Thoracic aorta (tissue), 2 donors: ENCODE measurements at regions not wholly inside any gene's neighbourhood (a gene's known extent, or its start where the extent isn't known, plus 50 kb on each side); places are given as distances from the start of the nearest gene placed in this dataset.

Experiments used
- ATAC-seq: fragments of 150-250 bp; one replicate; pipeline ENCODE4 v1.8.0; 2017; ENCODE audit warnings: low read depth; ENCODE audit not compliant: insufficient number of reproducible peaks, low FRiP score
- DNase-seq: peaks from one replicate; pipeline ENCODE4 v3.0.0-alpha.2; 2020; ENCODE audit warnings: low spot score
- H3K27ac ChIP-seq, 2 donors: fragments of 200-600 bp; sonication (generic); 1 replicate in 1 of 2; 2 replicates in 1 of 2; pipeline ENCODE4 v1.5.1; 2016; ENCODE audit warnings: mild to moderate bottlenecking in 2 of 2, moderate library complexity in 2 of 2
- H3K27me3 ChIP-seq: fragments of 200-600 bp; sonication (generic); replicated peaks from 2 replicates; pipeline ENCODE4 v1.6.0; 2016; ENCODE audit warnings: mild to moderate bottlenecking; ENCODE audit not compliant: insufficient read depth
- H3K36me3 ChIP-seq: fragments of 200-600 bp; sonication (generic); one replicate; pipeline ENCODE4 v1.5.1; 2016
- H3K4me1 ChIP-seq, 2 donors: fragments of 200-600 bp; sonication (generic); 1 replicate in 1 of 2; 2 replicates in 1 of 2; pipeline versions ENCODE4 v1.5.1 to v1.6.0; 2016; ENCODE audit warnings: low read depth in 2 of 2, mild to moderate bottlenecking in 1 of 2; ENCODE audit not compliant: control insufficient read depth in 1 of 2
- H3K4me3 ChIP-seq: fragments of 200-600 bp; sonication (generic); 2 replicates; pipeline ENCODE4 v1.5.1; 2016; ENCODE audit warnings: mild to moderate bottlenecking
- H3K9me3 ChIP-seq: fragments of 200-600 bp; sonication (generic); 2 replicates; pipeline ENCODE4 v1.5.1; 2016
- TF ChIP-seq, protein P1 (sequence below): fragments of 200-600 bp; sonication (generic); IDR thresholded peaks from one replicate; pipeline ENCODE4 v1.5.1; 2019; ENCODE audit warnings: antibody characterized with exemption

DNA sequence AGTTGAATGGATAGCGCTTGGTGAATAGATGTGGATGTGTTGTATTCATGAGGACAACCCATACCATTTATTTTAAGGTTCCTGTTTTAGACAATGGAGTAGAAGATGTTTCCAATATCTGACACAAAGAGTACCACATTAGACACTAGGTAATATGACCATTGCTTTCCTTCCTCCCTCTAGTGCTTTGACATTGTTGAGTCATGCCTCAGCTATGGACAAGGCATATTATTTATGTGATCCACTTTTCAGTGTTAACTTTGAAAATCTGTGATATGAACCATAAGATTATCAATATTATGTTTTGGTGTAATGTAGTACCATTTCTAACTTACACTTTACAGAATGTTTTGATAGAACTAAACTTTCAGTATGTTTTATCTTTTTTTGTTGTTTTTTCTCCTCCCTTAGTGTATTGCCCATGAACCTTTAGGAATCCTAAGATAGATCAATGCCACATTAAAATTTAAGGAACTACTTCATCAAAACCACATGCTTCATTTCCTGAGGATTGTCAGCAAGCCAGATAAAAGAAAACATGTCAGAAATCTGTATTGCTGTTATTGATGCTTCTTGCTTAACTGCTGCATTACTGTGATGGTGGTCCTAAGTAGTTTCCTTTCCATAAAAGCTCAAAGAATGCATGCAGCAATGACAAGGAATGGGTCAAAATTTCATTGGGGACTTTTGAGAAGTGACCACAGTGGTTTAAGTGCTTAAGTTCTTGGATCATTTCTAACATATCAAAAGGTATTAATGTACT is 105.0 kb downstream of the PCDH7 start:
- Histone ChIP-seq H3K27me3 (no peaks in the 10 kb centered on the region), H3K4me3 (no peak overlapping the region), H3K4me1 (peaks cover 11 to 46% of the 10 kb centered on the region in 2 donors), H3K36me3 (no peaks in the 10 kb centered on the region), H3K9me3 (no peaks in the 10 kb centered on the region), H3K27ac (no peak overlapping the region)
- TF ChIP-seq, protein P1, sequence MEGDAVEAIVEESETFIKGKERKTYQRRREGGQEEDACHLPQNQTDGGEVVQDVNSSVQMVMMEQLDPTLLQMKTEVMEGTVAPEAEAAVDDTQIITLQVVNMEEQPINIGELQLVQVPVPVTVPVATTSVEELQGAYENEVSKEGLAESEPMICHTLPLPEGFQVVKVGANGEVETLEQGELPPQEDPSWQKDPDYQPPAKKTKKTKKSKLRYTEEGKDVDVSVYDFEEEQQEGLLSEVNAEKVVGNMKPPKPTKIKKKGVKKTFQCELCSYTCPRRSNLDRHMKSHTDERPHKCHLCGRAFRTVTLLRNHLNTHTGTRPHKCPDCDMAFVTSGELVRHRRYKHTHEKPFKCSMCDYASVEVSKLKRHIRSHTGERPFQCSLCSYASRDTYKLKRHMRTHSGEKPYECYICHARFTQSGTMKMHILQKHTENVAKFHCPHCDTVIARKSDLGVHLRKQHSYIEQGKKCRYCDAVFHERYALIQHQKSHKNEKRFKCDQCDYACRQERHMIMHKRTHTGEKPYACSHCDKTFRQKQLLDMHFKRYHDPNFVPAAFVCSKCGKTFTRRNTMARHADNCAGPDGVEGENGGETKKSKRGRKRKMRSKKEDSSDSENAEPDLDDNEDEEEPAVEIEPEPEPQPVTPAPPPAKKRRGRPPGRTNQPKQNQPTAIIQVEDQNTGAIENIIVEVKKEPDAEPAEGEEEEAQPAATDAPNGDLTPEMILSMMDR = no peak
- DNase-seq (no peak), ATAC-seq (no peak)

DNA sequence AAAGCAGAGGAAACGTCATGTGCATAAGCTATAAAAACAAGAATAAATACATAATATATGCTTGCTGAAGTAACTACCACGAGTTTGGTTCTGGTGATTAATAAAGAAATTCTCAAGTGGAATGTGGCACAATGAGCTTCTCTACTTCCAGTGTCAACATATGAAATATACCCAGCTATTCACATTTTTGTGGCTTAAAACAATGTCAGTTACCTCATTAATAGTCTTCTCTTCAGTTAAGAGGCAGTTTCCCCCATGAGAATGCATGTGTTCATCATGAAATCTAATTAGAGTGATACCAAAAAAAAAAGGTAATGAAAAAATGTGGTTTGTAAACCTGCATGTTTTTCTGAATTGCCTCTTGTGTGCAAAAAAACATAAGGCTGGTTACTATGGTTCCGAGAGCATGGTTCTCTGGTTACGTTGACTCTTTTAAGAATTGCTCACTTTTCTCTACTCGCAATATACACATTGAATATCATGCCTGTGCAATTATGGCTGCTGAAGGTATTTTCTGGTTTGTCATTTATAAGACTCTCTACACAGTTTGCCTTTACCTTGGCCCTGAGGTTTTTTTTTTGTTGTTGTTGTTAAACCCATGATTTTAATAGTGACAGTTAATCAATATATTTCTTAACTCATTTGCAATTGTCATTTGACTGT is 108.2 kb downstream of the PCDH7 start:
- Histone ChIP-seq H3K36me3 (no peaks in the 10 kb centered on the region), H3K9me3 (no peaks in the 10 kb centered on the region), H3K27ac (no peak overlapping the region), H3K27me3 (no peaks in the 10 kb centered on the region), H3K4me1 (peaks cover 11 to 61% of the 10 kb centered on the region in 2 donors), H3K4me3 (no peak overlapping the region)
- TF ChIP-seq, protein P1 = no peak
- ATAC-seq = no peak
- DNase-seq = no peak

DNA sequence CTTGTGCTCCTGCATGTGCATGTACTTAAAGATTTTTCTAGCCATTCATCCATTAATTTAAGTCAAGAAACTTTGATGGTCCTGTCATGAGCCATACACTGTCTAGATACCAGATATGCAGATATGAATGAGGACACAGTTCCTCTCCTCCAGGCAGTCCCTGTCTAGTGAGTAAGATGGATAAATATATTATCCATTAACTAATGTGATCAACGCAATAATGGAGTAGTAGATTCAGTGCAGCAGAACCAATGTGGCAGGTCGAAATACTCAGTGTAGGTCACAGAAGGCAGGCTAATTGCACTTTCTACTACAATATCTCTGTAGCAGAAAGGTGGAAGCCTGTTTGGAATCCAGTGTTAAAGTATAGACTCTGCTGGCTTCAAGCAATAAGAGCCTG is 112.5 kb downstream of the PCDH7 start:
- no peak for DNase-seq
- Histone ChIP-seq H3K36me3 (no peaks in the 10 kb centered on the region), H3K9me3 (no peaks in the 10 kb centered on the region), H3K4me1 (peaks cover 39 to 73% of the 10 kb centered on the region in 2 donors), H3K4me3 (no peak overlapping the region), H3K27ac (no peak overlapping the region), H3K27me3 (no peaks in the 10 kb centered on the region)
- ATAC-seq = no peak
- TF ChIP-seq, protein P1 = no peak

DNA sequence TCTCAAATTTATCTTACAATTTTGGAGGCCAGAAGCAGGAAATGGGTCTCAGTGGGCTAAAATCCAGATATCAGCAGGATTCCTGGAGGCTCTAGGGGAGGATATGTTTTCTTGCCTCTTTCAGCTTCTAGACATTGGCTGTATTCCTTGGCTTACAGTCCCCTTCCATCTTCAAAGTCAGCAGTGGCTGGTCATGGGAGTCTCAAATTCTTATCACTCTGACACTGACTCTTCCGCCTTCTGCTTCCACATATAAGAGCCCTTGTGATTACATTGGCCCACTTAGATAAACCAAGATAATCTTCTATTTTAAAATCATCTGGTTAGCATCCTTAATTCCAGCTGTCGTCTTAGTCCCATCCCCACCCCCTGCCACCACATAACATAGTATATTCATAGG is 113.0 kb downstream of the PCDH7 start:
- DNase-seq (no peak), ATAC-seq (no peak)
- Histone ChIP-seq H3K4me3 (no peak overlapping the region), H3K9me3 (no peaks in the 10 kb centered on the region), H3K4me1 (peaks cover 40 to 72% of the 10 kb centered on the region in 2 donors), H3K36me3 (no peaks in the 10 kb centered on the region), H3K27me3 (no peaks in the 10 kb centered on the region), H3K27ac (no peak overlapping the region)
- TF ChIP-seq, protein P1 = no peak

DNA sequence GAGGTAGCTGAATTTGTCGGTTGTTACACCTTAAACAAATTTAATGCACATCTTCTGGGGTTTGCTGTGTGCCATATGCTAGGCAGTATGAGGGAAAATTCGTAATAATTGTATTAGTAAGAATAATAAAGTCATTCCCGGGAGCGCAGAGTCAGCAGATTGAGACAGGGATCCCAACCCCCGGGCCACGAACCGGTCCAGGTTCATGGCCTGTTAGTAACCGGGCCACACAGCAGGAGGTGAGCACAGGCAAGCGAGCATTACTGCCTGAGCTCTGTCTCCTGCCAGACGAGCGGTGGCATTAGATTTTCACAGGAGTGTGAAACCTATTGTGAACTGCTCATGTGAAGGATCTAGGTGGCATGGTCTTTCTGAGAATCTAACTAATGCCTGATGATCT is 114.9 kb downstream of the PCDH7 start:
- no peaks in the 10 kb centered on the region for H3K27me3 ChIP-seq
- peak overlapping the region in 1 of 2 donors; percentile 34 for H3K27ac ChIP-seq
- TF ChIP-seq, protein P1 = no peak
- ATAC-seq (no peak), DNase-seq (no peak)
- peaks cover 32 to 74% of the 10 kb centered on the region in 2 donors for H3K4me1 ChIP-seq
- no peaks in the 10 kb centered on the region for H3K9me3 ChIP-seq
- H3K4me3 ChIP-seq = no peak overlapping the region
- no peaks in the 10 kb centered on the region for H3K36me3 ChIP-seq
